ENCODE measurements at regions not wholly inside any gene's neighbourhood (a gene's known extent, or its start where the extent isn't known, plus 50 kb on each side); places are given as distances from the start of the nearest gene placed in this dataset.

- TF ChIP-seq, protein P1, sequence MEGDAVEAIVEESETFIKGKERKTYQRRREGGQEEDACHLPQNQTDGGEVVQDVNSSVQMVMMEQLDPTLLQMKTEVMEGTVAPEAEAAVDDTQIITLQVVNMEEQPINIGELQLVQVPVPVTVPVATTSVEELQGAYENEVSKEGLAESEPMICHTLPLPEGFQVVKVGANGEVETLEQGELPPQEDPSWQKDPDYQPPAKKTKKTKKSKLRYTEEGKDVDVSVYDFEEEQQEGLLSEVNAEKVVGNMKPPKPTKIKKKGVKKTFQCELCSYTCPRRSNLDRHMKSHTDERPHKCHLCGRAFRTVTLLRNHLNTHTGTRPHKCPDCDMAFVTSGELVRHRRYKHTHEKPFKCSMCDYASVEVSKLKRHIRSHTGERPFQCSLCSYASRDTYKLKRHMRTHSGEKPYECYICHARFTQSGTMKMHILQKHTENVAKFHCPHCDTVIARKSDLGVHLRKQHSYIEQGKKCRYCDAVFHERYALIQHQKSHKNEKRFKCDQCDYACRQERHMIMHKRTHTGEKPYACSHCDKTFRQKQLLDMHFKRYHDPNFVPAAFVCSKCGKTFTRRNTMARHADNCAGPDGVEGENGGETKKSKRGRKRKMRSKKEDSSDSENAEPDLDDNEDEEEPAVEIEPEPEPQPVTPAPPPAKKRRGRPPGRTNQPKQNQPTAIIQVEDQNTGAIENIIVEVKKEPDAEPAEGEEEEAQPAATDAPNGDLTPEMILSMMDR (IDR thresholded peaks at IDR 0.05), result no peak
- TF ChIP-seq POLR2A (IDR thresholded peaks at IDR 0.05), result no peak
Measured at GRCh38 chr6:85347812-85348211, 102.1 kb upstream of the NT5E start.
